DND-41 (cell line): ENCODE measurements at regions not wholly inside any gene's neighbourhood (a gene's known extent, or its start where the extent isn't known, plus 50 kb on each side); places are given as distances from the start of the nearest gene placed in this dataset.

ENCODE experiments used
- CTCF ChIP-seq: IDR thresholded peaks from 2 replicates; pipeline ENCODE4 v1.5.1; 2012; ENCODE audit warnings: borderline replicate concordance, low read length, moderate library complexity, mild to moderate bottlenecking; ENCODE audit not compliant: poor library complexity, severe bottlenecking; ENCODE audit errors: extremely low read depth
- EZH2 ChIP-seq: IDR thresholded peaks from 3 replicates; pipeline ENCODE4 v1.6.1; 2012; ENCODE audit warnings: borderline replicate concordance, low read depth, mild to moderate bottlenecking, moderate library complexity, low read length, inconsistent platforms; ENCODE audit not compliant: severe bottlenecking

DNA sequence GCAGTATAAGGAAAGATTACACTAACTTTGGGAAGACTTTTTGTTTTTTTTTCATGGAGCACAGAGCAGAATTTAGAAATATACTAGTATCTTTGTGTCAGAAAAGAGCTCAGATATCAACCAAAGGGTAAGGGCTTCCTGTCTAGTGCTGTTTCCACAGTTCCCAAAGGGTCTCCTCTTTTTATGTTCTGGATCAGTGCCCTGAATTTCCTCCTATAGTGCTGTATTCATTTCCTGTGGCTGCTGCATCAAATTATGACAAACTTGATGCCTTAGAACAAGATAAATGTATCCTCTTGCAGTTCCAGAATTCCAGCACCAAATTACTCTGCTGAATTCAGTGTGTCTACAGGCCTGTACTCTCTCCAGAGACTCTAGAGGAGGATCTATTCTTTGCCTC is 219.8 kb upstream of the THRB start:
- TF ChIP-seq CTCF = no peak
- TF ChIP-seq EZH2 = no peak
